SK-MEL-5 (cell line): ENCODE measurements at regions not wholly inside any gene's neighbourhood (a gene's known extent, or its start where the extent isn't known, plus 50 kb on each side); places are given as distances from the start of the nearest gene placed in this dataset.
A peak's percentile ranks its signal among the peaks of the same experiment; 100 is the strongest.
"Not testable (repeated sequence)": the region's sequence is repeated elsewhere in the genome, so short reads cannot be mapped to it uniquely, and the experiment has no call there.

Source experiments
- DNase-seq: peaks from one replicate; pipeline ENCODE4 v3.0.0-alpha.2; 2016; ENCODE audit warnings: low read depth, low spot score
- in situ Hi-C: cut with HindIII; loops from 2 replicates; pipeline ENCODE4 v1.10.0; 2016; ENCODE audit warnings: low sequenced_read_pairs, high pct_unique_total_duplicates, low pct_unique_long_range_greater_than_20kb

DNA sequence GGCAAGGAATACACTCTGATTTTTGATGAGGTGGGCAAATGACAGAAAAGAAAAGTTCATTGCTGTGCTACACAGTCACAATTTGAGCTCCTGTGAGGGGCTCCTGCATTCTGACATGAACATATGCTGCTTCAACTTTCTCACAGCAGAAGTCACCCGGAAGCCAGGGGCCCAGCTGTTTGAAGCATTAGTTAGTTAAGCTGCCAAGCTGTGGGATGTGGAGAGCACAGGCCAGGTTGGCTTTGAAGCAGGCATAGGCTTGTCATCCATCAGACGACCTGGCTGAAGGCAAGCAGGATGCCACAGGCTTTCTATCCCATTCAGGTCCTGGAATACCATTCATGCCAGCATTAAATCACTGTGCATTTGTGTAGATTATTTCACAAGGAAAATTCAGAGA lies 63.1 kb downstream of the MTNR1B start:
- in situ Hi-C loops, result no loop called here
- no peak for DNase-seq

DNA sequence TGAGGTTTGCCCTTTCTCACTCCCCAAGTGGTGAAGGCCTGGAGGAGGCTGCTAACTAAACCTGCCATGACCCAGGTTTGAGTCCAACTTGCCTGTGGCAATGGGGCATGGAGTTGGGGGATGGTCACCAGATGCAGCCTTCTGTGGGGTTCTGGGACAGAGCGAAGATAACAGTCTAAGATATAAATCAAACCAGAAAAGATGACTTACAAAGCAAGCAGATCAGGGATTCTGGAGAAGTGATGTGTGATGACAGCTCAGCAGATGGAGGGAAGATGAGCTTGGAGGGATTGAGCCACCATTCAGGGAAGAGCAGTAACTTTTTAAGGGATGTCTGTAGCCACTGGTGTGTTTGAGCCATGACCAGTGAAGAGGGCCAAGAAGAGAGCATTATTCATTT lies 63.6 kb downstream of the MTNR1B start:
- in situ Hi-C loops, result no loop called here
- no peak for DNase-seq

DNA sequence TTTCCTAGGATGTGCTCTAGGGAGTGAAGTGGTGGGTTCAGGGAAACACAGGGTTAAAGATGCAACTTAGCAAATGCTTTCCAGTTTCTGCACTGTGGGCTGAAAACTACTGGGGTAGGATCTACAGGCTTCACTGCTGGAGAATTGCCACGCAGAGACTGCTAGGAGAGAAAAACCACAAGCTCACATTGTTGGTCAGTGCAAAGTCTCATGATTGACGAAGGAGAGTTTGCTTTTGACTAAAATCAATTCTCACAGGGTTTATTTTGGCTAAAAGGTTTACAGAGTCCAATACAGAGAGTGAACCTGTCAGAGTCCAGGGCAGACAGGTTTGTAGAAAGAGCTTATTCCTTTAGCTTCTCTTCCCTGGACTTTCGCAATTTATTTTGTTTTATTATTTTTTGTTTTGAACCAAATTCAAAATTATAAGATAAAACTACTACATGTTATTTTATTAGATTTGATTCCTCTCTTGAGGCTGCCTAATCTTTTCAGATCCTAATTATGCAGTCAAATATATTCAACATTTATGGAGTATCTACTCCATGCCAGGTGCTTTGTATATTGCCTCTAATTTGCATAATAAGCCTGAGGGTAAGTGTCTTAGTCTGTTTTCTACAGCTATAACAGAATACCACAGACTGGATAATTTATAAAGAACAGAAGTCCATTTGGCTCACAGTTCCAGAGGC lies 64.7 kb downstream of the MTNR1B start:
- in situ Hi-C loops, result no loop called here
- peak; percentile 40 for DNase-seq

DNA sequence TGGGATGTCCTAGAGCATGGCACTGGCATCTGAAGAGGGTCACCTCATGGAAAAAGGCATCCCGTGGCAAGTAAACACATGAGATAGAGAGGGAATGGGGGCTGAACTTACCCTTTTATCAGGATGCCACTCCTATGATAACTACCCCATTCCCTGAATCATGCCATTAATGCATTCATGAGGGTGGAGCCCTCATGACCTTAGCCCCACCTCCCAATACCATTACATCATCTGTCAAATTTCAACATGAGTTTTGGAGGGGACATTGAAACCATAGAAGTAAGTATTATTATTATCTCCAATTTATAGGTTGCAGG lies 65.2 kb downstream of the MTNR1B start:
- in situ Hi-C loops, result no loop called here
- DNase-seq, result no peak

DNA sequence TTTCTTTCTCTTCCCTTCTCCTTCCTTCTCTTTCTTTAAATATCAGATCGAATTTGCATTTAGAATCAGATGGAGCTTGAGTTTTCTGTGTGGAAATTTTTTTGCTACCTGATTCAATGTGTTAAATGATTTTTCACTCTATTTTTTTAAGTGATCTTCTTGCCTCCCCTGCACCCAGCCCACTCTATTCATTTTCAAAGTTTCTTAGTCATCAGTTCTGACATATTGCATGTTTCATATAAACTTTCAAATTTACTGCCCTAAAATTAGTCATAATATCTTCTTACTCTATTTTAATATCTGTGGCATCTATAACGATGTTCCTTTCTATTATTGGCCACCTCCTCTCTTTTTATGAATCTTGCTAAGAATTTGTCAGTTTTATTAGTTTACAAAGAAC lies 69.1 kb downstream of the MTNR1B start:
- in situ Hi-C loops, result no loop called here
- DNase-seq, result no peak

DNA sequence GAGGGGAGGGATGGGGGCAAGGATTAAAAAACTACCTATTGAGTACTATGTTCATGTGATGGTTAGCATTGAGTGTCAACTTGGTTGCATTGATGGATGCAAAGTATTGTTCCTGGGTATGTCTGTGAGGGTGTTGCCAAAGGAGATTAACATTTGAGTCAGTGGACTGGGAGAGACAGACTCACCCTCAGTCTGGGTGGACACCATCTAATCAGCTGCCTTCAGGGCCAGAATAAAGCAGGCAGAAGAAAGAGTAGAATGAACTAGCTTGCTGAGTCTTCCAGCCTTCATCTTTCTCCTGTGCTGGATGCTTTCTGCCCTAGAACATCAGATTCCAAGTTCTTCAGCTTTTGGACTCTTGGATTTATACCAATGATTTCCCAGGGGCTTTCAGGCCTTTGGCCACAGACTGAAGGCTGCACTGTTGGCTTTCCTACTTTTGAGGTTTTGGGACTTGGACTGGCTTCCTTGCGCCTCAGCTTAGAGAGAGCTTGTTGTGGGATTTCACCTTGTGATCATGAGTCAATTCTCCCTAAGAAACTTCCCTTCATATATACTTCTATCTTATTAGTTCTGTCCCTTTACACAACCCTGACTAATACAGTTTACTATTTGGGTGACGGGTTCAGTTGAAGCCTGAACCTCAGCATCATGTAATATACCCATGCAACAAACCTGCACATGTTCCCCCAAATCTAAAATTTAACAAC lies 70.2 kb downstream of the MTNR1B start:
- DNase-seq, result peak; percentile 27
- in situ Hi-C loops, result no loop called here

DNA sequence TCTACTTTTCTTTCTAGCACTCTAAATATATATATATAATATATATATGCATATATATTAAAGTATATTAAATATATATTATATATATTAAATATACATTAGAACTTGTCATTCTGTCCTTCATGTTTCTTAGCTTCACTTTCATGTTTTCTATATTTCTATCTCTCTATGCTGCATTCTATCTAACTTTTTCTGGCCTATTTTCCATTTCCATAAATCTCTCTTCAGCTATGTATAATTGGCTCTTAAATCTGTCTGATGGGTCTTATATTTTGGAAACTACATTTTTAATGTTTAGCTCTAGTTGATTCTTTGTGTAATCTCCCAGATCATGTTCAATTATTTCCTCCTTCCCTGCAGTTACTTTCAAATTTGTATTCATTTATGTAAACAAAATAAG lies 72.2 kb downstream of the MTNR1B start:
- in situ Hi-C loops, result no loop called here
- DNase-seq, result no peak

DNA sequence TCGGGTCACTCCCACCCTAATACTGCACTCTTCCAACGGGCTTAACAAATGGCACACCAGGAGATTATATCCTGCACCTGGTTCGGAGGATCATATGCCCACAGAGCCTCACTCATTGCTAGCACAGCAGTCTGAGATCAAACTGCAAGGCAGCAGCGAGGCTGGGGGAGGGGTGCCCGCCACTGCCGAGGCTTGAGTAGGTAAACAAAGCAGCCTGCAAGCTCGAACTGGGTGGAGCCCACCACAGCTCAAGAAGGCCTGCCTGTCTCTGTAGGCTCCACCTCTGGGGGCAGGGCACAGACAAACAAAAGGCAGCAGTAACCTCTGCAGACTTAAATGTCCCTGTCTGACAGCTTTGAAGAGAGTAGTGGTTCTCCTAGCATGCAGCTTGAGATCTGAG lies 73.7 kb downstream of the MTNR1B start:
- DNase-seq, result not testable (repeated sequence)

DNA sequence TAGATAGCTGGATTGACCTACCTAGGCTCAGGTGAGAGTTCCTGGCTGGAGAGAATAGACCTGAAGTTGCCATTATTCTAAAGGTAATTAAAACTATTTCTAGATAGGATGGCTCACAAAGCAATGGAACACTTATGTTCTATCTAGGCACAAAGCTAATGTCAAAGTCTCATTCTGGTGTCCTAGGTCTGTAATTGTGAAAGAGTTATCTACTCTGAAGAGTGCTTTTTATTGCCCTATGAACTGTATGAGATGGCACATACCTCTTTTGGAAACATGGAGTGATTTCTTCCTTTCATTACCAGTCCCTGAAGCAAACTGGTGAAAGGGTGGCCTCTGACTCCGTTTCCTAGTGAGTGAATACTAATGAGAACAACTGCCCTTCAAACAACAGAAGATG lies 80.3 kb downstream of the MTNR1B start:
- DNase-seq, result no peak
- in situ Hi-C loops, result no loop called here

More for the DNA sequence above, 73.7 kb downstream of the MTNR1B start:
- in situ Hi-C loops, result not testable (repeated sequence)

DNA sequence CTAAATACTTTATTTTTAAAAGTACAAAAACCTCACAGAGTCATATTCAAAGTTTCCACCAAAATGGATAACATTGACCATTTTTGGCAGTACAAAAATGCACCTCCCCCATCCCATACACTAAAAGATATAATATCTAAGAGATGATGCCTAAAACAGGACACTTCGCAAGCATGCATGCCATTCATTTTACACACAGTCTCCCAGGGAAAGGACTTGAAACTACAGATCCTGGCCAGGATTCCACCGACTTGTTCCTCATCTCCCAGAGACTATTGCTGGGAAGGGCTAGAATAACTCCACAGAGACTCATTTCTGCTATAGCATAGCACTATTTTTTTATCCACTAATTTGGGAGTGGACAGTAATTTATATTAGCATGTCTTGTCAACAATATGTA lies 81.7 kb downstream of the MTNR1B start:
- DNase-seq, result no peak
- in situ Hi-C loops, result no loop called here

DNA sequence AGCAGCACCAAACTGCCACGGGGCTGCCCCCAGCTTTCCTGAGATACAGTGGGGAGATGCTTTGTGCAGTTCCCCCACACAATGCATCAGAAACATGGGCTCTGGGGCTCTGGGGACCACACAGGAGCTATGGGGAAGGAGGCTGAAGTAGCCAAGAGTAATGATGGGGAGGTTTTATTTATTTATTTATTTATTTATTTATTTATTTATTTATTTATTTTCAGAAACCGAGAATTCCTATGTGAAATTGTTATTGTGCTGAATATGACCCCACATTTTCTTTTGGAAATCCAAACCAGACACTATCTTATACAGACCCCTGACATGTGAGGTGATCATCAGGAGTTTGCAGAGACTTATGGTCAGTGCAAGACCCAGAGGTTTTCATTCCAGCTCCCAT lies 84.4 kb downstream of the MTNR1B start:
- in situ Hi-C loops, result no loop called here
- no peak for DNase-seq

DNA sequence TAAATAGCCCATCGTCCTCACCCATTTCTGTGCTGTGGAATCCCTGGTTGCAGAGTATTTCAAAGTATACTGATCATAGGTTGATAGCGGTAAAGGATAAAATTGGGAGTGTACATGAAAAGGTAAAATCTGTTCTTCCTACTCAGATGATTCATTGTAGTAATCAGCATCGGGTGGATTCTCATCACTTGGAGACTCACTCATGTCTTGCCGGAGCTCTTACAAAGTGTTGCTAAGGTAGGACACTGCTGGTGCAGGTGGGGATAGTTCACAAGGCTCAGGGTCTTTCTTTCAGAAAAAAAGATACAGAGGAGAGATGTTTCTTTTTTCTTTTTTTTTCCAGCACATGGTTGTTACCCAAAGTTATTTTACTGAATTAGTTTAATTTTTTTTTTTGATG lies 84.8 kb downstream of the MTNR1B start:
- in situ Hi-C loops, result no loop called here
- no peak for DNase-seq

DNA sequence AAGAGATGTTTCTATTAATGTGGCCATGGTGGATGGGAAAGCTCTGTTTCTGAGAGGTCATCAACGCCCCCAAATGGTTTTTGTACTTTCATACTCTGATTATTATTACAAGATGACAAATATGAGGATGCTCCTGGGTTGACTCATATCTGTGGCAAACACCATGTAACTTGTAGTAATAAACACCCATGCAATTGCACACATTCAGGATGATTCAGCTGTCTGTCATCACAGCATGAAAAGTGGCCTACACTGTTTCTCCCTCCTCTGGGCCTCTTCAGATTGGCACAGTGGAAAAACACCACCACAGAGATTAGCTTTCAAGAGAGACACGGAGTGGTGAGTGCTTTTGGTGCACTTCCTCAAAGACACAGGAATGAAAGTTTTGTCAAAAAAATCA lies 85.4 kb downstream of the MTNR1B start:
- DNase-seq, result no peak
- in situ Hi-C loops, result no loop called here

DNA sequence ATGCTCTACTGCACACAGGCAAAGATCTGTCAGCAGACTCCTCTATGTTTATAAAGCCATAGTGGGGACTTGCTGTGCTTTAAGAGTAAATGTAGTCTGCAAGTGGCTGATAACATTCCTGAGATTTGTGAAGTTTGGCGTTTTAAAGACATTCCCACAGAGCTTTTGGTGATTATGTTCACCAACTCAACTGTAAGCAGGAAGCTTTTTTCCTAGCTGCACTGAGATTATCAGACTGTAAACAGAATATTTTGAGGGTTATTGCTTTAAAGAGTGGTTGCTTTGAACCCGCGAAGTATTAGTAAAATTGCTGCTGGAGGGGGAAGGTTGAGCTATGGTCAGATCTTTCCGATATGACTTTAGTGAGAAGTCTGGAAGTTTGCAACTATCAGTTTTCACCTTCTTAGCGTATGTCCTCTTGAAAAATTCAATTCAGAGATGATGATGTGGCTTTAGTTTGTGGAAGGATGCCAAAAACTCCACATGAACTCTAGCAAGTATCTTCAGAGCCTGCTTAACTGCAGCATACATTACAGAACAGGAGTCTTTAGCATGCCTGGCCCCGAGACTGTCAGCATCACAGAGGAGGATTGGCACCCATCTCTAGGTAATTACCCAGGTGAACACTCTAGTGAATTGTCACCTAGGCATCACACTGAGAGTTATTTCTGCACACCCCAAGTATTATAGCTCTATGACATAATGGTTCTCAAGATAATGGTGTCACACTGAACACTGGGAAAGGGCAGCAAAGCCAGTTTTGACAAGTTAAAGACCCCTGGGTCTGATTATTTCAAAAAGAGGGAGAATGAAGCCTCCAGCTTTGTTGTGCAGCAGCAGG lies 89.9 kb downstream of the MTNR1B start:
- in situ Hi-C loops, result no loop called here
- DNase-seq, result no peak

DNA sequence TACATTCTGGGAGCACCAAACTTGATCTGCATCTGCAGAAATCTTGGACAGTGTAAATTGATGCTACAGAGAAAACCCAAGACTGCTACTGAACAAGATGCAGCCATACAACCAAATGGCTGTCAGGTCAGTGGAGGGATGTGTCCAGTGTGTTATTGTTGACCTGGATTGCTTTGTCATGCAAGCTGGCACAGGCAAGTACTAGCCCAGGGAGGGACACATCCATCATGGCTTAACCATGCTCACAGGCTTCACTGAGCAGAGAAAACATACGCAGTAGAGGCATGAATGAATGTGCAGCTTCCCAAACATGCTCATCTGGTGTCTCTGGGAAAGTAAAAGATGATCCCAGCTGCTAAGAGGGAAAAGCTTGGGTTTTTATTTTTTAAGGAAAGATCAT lies 93.6 kb downstream of the MTNR1B start:
- no peak for DNase-seq
- in situ Hi-C loops, result no loop called here

DNA sequence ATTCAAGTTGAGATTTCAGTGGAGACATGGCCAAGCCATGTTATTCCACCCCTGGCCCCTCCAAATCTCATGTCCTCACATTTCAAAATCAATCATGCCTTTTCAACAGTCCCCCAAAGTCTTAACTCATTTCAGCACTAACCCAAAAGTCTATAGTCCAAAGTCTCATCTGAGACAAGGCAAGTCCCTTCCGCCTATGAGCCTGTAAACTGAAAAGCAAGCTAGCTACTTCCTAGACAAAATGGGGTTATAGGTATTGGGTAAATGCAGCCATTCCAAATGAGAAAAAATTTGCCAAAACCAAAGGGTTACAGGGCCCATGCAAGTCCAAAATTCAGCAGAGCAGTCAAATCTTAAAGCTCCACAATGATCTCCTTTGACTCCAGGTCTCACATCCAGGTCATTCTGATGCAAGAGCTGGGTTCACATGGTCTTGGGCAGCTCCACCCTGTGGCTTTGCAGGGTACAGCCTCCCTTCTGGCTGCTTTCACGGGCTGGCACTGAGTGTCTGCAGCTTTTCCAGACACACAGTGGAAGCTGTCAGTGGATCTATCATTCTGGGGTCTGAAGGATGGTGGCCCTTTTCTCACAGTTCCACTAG lies 95.7 kb downstream of the MTNR1B start:
- DNase-seq, result peak; percentile 58
- in situ Hi-C loops, result not testable (repeated sequence)

DNA sequence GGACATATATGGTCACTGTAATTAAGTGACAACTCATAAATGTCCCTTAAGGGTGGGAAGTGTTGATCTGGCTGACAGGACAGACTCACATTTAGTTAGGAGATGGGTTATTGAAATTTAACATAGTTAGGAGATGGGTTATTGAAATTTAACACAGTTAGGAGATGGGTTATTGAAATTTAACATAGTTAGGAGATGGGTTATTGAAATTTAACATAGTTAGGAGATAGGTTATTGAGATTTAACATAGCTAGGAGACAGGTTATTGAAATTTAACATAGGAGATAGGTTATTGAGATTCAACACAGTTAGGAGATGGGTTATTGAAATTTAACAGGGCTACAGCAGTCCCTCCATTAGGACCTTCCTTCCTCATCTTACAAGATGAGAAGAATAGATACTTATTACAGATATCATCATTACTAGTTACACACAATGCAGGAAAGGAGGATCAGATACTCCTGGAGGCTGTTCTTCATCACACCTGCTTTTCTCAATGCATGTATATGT lies 98.5 kb downstream of the MTNR1B start:
- in situ Hi-C loops, result no loop called here
- no peak for DNase-seq

DNA sequence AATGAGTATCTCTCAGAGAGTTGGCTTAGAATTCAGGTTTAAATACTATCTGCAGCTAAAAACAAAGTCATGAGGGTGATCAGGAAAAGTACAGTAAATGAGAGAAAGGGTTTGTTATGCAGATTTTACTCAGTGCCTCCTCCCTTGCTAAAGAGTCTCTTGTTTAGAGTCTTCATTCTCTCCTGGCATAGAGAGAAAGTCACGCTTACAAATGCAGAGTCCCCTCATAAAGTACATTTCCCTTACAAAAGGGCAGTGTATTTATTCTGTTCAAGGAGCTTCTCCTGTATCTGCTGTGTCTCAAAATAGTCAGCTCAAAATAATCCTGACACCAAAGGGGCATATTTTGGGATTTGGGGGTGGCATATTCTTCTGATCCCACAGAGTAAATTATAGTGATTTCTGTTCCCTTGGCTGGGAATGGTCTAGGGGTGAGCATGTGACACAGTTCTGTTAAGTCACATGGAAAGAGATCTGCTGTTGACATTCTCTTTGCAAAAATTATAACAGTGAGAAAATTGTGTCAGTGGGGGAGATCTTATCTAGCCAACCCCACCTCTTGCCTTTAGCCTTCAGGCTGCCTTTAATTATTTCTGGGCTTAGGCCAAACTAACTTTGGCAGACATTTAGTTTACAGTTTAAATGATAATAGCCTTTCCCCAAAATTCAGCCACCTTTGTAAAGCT lies 102.9 kb downstream of the MTNR1B start:
- no peak for DNase-seq
- in situ Hi-C loops, result no loop called here
